PC-9 (cell line): ENCODE measurements at regions not wholly inside any gene's neighbourhood (a gene's known extent, or its start where the extent isn't known, plus 50 kb on each side); places are given as distances from the start of the nearest gene placed in this dataset.

Source experiments
- BruUV-seq: library from RNA; stranded (reverse); fragments of 400-500 nt; replicated peaks from 2 replicates; lab custom pipeline; 2021; lab: Mats Ljungman, UMichigan
- CTCF ChIA-PET: fragments of 300-600 bp; sonication (Branson Sonifier 250); formaldehyde crosslinking; loops from one replicate; lab custom pipeline; 2022; ENCODE audit warnings: antibody characterized with exemption; lab: Charles Lee
- POLR2A ChIA-PET: fragments of 300-600 bp; sonication (Branson Sonifier 250); formaldehyde crosslinking; loops from one replicate; lab custom pipeline; 2022; ENCODE audit warnings: antibody characterized with exemption; ENCODE audit not compliant: unreplicated experiment; lab: Charles Lee
- DNase-seq, 2 experiments: peaks; one replicate each; pipeline versions ENCODE4 v3.0.0 to v3.0.0-alpha.2; 2015 to 2022; ENCODE audit warnings: mixed read lengths in 1 of 2
- H2AFZ ChIP-seq: fragments of 200-600 bp; sonication (generic); 2 replicates; pipeline ENCODE4 v1.8.1; 2017; ENCODE audit warnings: antibody characterized with exemption
- H3F3A ChIP-seq: fragments of 200-600 bp; sonication (generic); 2 replicates; pipeline ENCODE4 v1.8.1; 2017; ENCODE audit warnings: antibody characterized with exemption, mild to moderate bottlenecking, low read depth; ENCODE audit not compliant: insufficient read depth
- H3K27ac ChIP-seq: fragments of 200-600 bp; sonication (generic); 2 replicates; pipeline ENCODE4 v1.6.1; 2016; ENCODE audit warnings: mixed run types
- H3K27me3 ChIP-seq: fragments of 200-600 bp; sonication (generic); 2 replicates; pipeline ENCODE4 v1.6.1; 2016; ENCODE audit warnings: low read depth, mixed run types; ENCODE audit not compliant: insufficient read depth
- H3K36me3 ChIP-seq: fragments of 200-600 bp; sonication (generic); 2 replicates; pipeline ENCODE4 v1.6.1; 2016; ENCODE audit warnings: low read depth, mixed run types
- H3K4me1 ChIP-seq: fragments of 200-600 bp; sonication (generic); replicated peaks from 2 replicates; pipeline ENCODE4 v1.6.1; 2016; ENCODE audit warnings: mixed run types; ENCODE audit not compliant: insufficient read depth
- H3K4me2 ChIP-seq: fragments of 200-600 bp; sonication (generic); 2 replicates; pipeline ENCODE4 v1.6.1; 2017; ENCODE audit warnings: mixed run types
- H3K4me3 ChIP-seq: fragments of 200-600 bp; sonication (generic); 2 replicates; pipeline ENCODE4 v1.6.1; 2016; ENCODE audit warnings: mixed run types
- H3K79me2 ChIP-seq: fragments of 200-600 bp; sonication (generic); 2 replicates; pipeline ENCODE4 v1.6.1; 2017; ENCODE audit warnings: low read depth, mixed run types
- H3K9me2 ChIP-seq: fragments of 200-600 bp; sonication (generic); 2 replicates; pipeline ENCODE4 v1.8.1; 2017; ENCODE audit warnings: mild to moderate bottlenecking; ENCODE audit not compliant: insufficient read depth
- H3K9me3 ChIP-seq: fragments of 200-600 bp; sonication (generic); 2 replicates; pipeline ENCODE4 v1.8.1; 2016; ENCODE audit warnings: low read depth; ENCODE audit not compliant: insufficient read depth
- H4K20me1 ChIP-seq: fragments of 200-600 bp; sonication (generic); 2 replicates; pipeline ENCODE4 v1.8.1; 2017; ENCODE audit not compliant: insufficient read depth
- EZH2 ChIP-seq: fragments of 200-600 bp; sonication (generic); IDR thresholded peaks from 2 replicates; pipeline ENCODE4 v1.8.0; 2017; ENCODE audit warnings: antibody characterized with exemption, low read depth
- intact Hi-C: fragments of 100-400 bp; cut with micrococcal nuclease; formaldehyde crosslinking; loops from one replicate; pipeline ENCODE4 v1.10.0; 2022; ENCODE audit not compliant: unreplicated experiment
- TF ChIP-seq, protein P1 (sequence below): fragments of 200-600 bp; sonication (generic); conservative IDR thresholded peaks from 2 replicates; pipeline ENCODE4 v1.6.1; 2017; ENCODE audit warnings: mixed run types, antibody characterized with exemption, mild to moderate bottlenecking, moderate library complexity

DNA sequence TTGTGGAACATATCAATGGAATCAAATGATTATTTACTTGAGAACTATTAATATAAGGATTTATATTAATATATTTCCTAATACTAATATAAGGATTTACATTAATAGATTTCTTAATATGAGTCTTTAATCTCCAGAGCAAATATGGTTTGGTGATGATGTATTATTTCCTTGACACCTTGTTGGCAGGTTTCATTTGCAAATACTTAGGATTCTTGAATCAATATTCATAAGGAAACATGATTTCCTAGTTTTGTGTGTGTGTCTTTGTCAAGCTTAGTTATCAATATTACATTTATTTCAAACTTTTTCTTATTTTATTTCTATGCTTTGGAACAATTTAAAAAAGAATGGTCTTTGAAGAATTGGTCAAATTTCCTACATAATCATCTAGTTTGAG lies 138.5 kb downstream of the RAB38 start:
- Histone ChIP-seq H3K4me1 (no peaks in the 10 kb centered on the region), H3K9me3 (no peaks in the 10 kb centered on the region), H3K27ac (no peak overlapping the region), H2AFZ (no peak overlapping the region), H3K27me3 (no peaks in the 10 kb centered on the region), H4K20me1 (no peaks in the 10 kb centered on the region), H3K36me3 (no peaks in the 10 kb centered on the region), H3K79me2 (no peaks in the 10 kb centered on the region), H3F3A (no peaks in the 10 kb centered on the region), H3K4me2 (no peak overlapping the region), H3K4me3 (no peak overlapping the region), H3K9me2 (no peaks in the 10 kb centered on the region)
- ChIA-PET POLR2A (no interaction called here), CTCF (no interaction called here)
- no TSS peak for BruUV-seq
- no peak for DNase-seq
- TF ChIP-seq EZH2, result no peak
- TF ChIP-seq, protein P1, sequence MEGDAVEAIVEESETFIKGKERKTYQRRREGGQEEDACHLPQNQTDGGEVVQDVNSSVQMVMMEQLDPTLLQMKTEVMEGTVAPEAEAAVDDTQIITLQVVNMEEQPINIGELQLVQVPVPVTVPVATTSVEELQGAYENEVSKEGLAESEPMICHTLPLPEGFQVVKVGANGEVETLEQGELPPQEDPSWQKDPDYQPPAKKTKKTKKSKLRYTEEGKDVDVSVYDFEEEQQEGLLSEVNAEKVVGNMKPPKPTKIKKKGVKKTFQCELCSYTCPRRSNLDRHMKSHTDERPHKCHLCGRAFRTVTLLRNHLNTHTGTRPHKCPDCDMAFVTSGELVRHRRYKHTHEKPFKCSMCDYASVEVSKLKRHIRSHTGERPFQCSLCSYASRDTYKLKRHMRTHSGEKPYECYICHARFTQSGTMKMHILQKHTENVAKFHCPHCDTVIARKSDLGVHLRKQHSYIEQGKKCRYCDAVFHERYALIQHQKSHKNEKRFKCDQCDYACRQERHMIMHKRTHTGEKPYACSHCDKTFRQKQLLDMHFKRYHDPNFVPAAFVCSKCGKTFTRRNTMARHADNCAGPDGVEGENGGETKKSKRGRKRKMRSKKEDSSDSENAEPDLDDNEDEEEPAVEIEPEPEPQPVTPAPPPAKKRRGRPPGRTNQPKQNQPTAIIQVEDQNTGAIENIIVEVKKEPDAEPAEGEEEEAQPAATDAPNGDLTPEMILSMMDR, result no peak
- intact Hi-C loops, result no loop called here

DNA sequence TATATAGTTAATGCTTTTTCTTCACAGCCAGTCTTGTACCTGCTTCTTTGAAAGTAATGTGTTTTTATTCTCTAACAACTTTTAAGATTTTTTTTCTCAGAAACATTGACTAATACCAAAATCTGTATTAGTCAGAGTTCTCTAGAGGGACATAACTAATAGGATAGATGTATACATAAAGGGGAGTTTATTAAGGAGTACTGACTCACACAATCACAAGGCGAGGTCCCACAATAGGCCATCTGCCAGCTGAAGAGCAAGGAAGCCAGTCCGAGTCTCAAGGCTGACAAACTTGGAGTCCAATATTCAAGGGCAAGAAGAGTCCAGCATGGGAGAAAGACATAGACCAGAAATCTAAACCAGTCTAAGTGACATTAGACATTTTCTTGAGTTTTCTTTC lies 140.0 kb downstream of the RAB38 start:
- CTCF ChIA-PET, result no interaction called here
- intact Hi-C loops, result no loop called here
- H2AFZ ChIP-seq, result no peak overlapping the region
- H4K20me1 ChIP-seq, result no peaks in the 10 kb centered on the region
- H3K4me2 ChIP-seq, result no peak overlapping the region
- H3K79me2 ChIP-seq, result no peaks in the 10 kb centered on the region
- no peaks in the 10 kb centered on the region for H3K27me3 ChIP-seq
- POLR2A ChIA-PET, result no interaction called here
- no peak for TF ChIP-seq EZH2
- TF ChIP-seq, protein P1, result no peak
- H3K4me1 ChIP-seq, result no peaks in the 10 kb centered on the region
- H3K9me2 ChIP-seq, result no peaks in the 10 kb centered on the region
- BruUV-seq, result no TSS peak
- no peaks in the 10 kb centered on the region for H3K9me3 ChIP-seq
- H3K36me3 ChIP-seq, result no peaks in the 10 kb centered on the region
- DNase-seq, result no peak
- no peak overlapping the region for H3K4me3 ChIP-seq
- no peaks in the 10 kb centered on the region for H3F3A ChIP-seq
- H3K27ac ChIP-seq, result no peak overlapping the region

GRCh38 chr11:88017666-88018065 lies 157.6 kb downstream of the RAB38 start:
- no peak for TF ChIP-seq EZH2
- TF ChIP-seq, protein P1, result no peak
- no peak overlapping the region for H3K4me2 ChIP-seq
- no TSS peak for BruUV-seq
- H3K4me1 ChIP-seq, result 0 out of 2 replicates have a peak, but pooled peaks cover 2% of the 10 kb centered on the region
- no peaks in the 10 kb centered on the region for H3K36me3 ChIP-seq
- H3K79me2 ChIP-seq, result no peaks in the 10 kb centered on the region
- ChIA-PET CTCF (interaction anchor here (1.0 kb wide), 1 partner anchor 535 kb away, joined by 5 read pairs; no protein-coding TSS in a partner anchor), POLR2A (no interaction called here)
- H3K4me3 ChIP-seq, result no peak overlapping the region
- no peaks in the 10 kb centered on the region for H3K9me2 ChIP-seq
- H2AFZ ChIP-seq, result no peak overlapping the region
- intact Hi-C loops, result no loop called here
- H3F3A ChIP-seq, result no peaks in the 10 kb centered on the region
- no peaks in the 10 kb centered on the region for H4K20me1 ChIP-seq
- no peaks in the 10 kb centered on the region for H3K27me3 ChIP-seq
- H3K27ac ChIP-seq, result no peak overlapping the region
- no peak for DNase-seq
- H3K9me3 ChIP-seq, result no peaks in the 10 kb centered on the region
